GM23338 (cell line): ENCODE measurements at regions not wholly inside any gene's neighbourhood (a gene's known extent, or its start where the extent isn't known, plus 50 kb on each side); places are given as distances from the start of the nearest gene placed in this dataset.

Source experiments
- ATAC-seq: fragments of 200-7000 bp; cut with Tn5 transposase; 3 replicates; pipeline ENCODE4 v1.9.1; 2020
- DNase-seq: peaks from one replicate; pipeline ENCODE4 v3.0.0-alpha.2; 2015; ENCODE audit warnings: low spot score
- H2AFZ ChIP-seq: fragments of 200-600 bp; sonication (generic); 2 replicates; pipeline ENCODE4 v1.8.0; 2016; ENCODE audit warnings: antibody characterized with exemption, mild to moderate bottlenecking, moderate library complexity
- H3F3A ChIP-seq: fragments of 200-600 bp; sonication (generic); replicated peaks from 2 replicates; pipeline ENCODE4 v1.8.0; 2017; ENCODE audit warnings: antibody characterized with exemption, mixed run types, low read depth
- H3K27ac ChIP-seq: fragments of 200-600 bp; sonication (generic); 2 replicates; pipeline ENCODE4 v1.6.1; 2016; ENCODE audit warnings: low read depth
- H3K27me3 ChIP-seq: fragments of 200-600 bp; sonication (generic); 2 replicates; pipeline ENCODE4 v1.8.0; 2016; ENCODE audit warnings: mild to moderate bottlenecking, mixed run types, moderate library complexity; ENCODE audit not compliant: insufficient read depth
- H3K36me3 ChIP-seq: fragments of 200-600 bp; sonication (generic); 2 replicates; pipeline ENCODE4 v1.8.0; 2016; ENCODE audit warnings: mild to moderate bottlenecking; ENCODE audit not compliant: insufficient read depth
- H3K4me1 ChIP-seq: fragments of 200-600 bp; sonication (generic); 2 replicates; pipeline ENCODE4 v1.8.0; 2016; ENCODE audit warnings: mild to moderate bottlenecking, moderate library complexity; ENCODE audit not compliant: insufficient read depth
- H3K4me2 ChIP-seq: fragments of 200-600 bp; sonication (generic); 2 replicates; pipeline ENCODE4 v1.7.1; 2017; ENCODE audit warnings: mixed run types
- H3K4me3 ChIP-seq: fragments of 200-600 bp; sonication (generic); 2 replicates; pipeline ENCODE4 v1.6.1; 2016; ENCODE audit warnings: mixed run types
- H3K79me2 ChIP-seq: fragments of 200-600 bp; sonication (generic); replicated peaks from 2 replicates; pipeline ENCODE4 v1.8.0; 2017; ENCODE audit warnings: mild to moderate bottlenecking; ENCODE audit not compliant: insufficient read depth
- H3K9me2 ChIP-seq: fragments of 200-600 bp; sonication (generic); 2 replicates; pipeline ENCODE4 v1.8.0; 2017; ENCODE audit not compliant: insufficient read depth
- H4K20me1 ChIP-seq: fragments of 200-600 bp; sonication (generic); replicated peaks from 2 replicates; pipeline ENCODE4 v1.8.0; 2017; ENCODE audit warnings: mild to moderate bottlenecking; ENCODE audit not compliant: insufficient read depth
- H3K27ac Mint-ChIP-seq: 2 replicates; pipeline ENCODE4 v1.8.0; 2020; ENCODE audit warnings: inconsistent platforms, mild to moderate bottlenecking, moderate library complexity, mixed read lengths
- H3K27me3 Mint-ChIP-seq: 3 replicates; pipeline ENCODE4 v1.8.0; 2022; ENCODE audit warnings: low read depth, mild to moderate bottlenecking, moderate library complexity, mixed read lengths, inconsistent platforms; ENCODE audit not compliant: insufficient read depth, poor library complexity
- H3K36me3 Mint-ChIP-seq: 3 replicates; pipeline ENCODE4 v1.8.0; 2021; ENCODE audit warnings: low read depth, mild to moderate bottlenecking, inconsistent platforms, moderate library complexity, mixed read lengths
- H3K4me1 Mint-ChIP-seq: 3 replicates; pipeline ENCODE4 v1.8.0; 2020; ENCODE audit warnings: mild to moderate bottlenecking, inconsistent platforms, mixed read lengths
- H3K4me3 Mint-ChIP-seq: 3 replicates; pipeline ENCODE4 v1.8.0; 2021; ENCODE audit warnings: moderate library complexity, mild to moderate bottlenecking, inconsistent platforms, mixed read lengths
- H3K9me3 Mint-ChIP-seq: 3 replicates; pipeline ENCODE4 v1.8.0; 2020; ENCODE audit warnings: moderate library complexity, mild to moderate bottlenecking, inconsistent platforms, mixed read lengths
- CTCF ChIP-seq, 2 experiments: fragments of 200-600 bp in 1 of 2; sonication (generic) in 1 of 2; conservative IDR thresholded peaks; 2 replicates each; pipeline versions ENCODE4 v1.5.1 to v1.6.1; 2016 to 2017; ENCODE audit warnings: antibody characterized with exemption in 2 of 2, low read depth in 2 of 2, mild to moderate bottlenecking in 2 of 2, moderate library complexity in 1 of 2
- ETS1 ChIP-seq: IDR thresholded peaks from 2 replicates; pipeline ENCODE4 v1.6.1; 2016; ENCODE audit warnings: antibody characterized with exemption
- REST ChIP-seq: IDR thresholded peaks from one replicate; pipeline ENCODE4 v1.6.1; 2018; ENCODE audit warnings: antibody characterized with exemption; ENCODE audit not compliant: unreplicated experiment

GRCh38 chr4:41856797-41857196 is 78.4 kb upstream of the TMEM33 start (continued):
- TF ChIP-seq REST = no peak

GRCh38 chr4:41853973-41854372 is 81.3 kb upstream of the TMEM33 start:
- H3K36me3 Mint-ChIP-seq = no peaks in the 10 kb centered on the region
- H3K27me3 Mint-ChIP-seq = peaks cover 3% of the 10 kb centered on the region

More at GRCh38 chr4:41853973-41854372, 81.3 kb upstream of the TMEM33 start:
- no peak overlapping the region for H3K4me3 ChIP-seq
- H3K9me2 ChIP-seq = no peaks in the 10 kb centered on the region
- Mint-ChIP-seq H3K9me3 (no peaks in the 10 kb centered on the region; the same call in 2 of the 3 replicates), H3K4me1 (no peaks in the 10 kb centered on the region), H3K27ac (no peak overlapping the region), H3K4me3 (no peak overlapping the region)
- no peak overlapping the region for H3K27ac ChIP-seq
- H3K27me3 ChIP-seq = 0 out of 2 replicates have a peak, but pooled peaks cover 3% of the 10 kb centered on the region
- no peaks in the 10 kb centered on the region for H3K36me3 ChIP-seq
- H3K79me2 ChIP-seq = no peaks in the 10 kb centered on the region
- no peaks in the 10 kb centered on the region for H3F3A ChIP-seq
- TF ChIP-seq ETS1 = no peak
- TF ChIP-seq CTCF (conservative IDR thresholded peaks at IDR 0.05; ENCODE audit: low read depth in 2 of 2) = peak; percentile 62 to 67
- H2AFZ ChIP-seq = no peak overlapping the region
- no peak overlapping the region for H3K4me2 ChIP-seq
- DNase-seq (peak; percentile 55), ATAC-seq (no peak)
- no peaks in the 10 kb centered on the region for H3K4me1 ChIP-seq
- H4K20me1 ChIP-seq = no peaks in the 10 kb centered on the region
